GM12892 (cell line): ENCODE measurements at regions not wholly inside any gene's neighbourhood (a gene's known extent, or its start where the extent isn't known, plus 50 kb on each side); places are given as distances from the start of the nearest gene placed in this dataset.

Source experiments
- POLR2A ChIP-seq: IDR thresholded peaks from 2 replicates; pipeline ENCODE4 v1.6.1; 2011; ENCODE audit warnings: low read depth, low read length, control low read depth
- POLR2AphosphoS5 ChIP-seq: IDR thresholded peaks from 2 replicates; pipeline ENCODE4 v1.6.1; 2011; ENCODE audit warnings: low read depth, low read length, control low read depth

DNA sequence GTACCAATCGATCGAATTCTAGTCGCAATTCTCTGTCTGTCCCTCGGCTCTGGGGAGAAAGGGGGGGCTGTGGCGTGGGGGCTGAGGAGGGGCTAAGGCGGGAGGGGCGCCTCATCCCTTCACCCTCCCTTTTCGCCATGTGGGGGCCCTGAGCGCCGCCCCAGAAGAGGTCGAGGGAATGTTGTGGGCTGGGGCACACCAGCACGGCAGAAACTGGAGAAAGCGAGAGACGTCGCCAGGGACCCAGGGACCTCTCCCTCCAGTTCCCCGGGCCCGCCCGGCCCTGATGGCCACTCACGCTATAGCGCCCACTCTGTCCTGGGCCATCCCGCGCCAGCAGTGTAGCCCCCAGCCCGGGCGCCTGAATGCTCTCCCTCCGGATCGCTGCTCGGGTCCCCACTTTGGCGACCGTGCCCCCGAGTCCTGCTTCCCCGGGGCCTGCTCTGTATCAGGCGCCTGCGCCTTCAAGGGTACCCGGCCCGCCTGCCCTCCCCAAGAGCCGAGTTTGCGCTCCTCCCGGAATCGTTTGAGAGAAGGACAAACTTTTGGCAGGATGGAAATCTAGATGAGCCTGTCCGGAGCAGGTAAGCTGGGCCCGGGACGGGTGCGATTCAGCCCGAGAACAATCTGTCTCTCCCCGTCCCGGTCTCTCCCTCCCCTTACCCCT lies 62.6 kb downstream of the SMUG1 start:
- TF ChIP-seq POLR2A (no peak), POLR2AphosphoS5 (no peak)
